ENCODE measurements at regions not wholly inside any gene's neighbourhood (a gene's known extent, or its start where the extent isn't known, plus 50 kb on each side); places are given as distances from the start of the nearest gene placed in this dataset.

DNA sequence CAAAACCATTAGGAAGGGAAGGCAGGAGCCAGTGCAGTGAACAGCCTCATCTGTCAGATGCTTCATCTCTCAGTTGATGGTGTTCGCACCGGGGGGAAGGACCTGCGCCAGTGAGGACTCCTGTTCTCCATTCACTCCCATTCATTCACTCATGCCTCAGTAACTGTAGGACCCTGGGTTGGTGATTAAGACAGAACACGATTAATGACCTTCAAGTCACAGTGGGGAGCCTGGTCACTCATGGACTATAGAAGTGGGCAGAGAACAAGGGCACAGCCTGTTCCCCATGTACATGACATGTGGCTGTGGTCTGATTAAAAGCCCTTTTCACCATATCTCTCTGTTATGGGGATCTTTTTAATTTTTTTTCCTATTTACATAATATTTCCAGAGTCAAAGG lies 113.3 kb downstream of the RPS12 start:
- H3K27me3 ChIP-seq, result peaks cover 0 to 2% of the 10 kb centered on the region in 2 donors
- H3K4me3 ChIP-seq, result no peak overlapping the region
- intact Hi-C loops (cut with DNase I), result no loop called here
- no peak overlapping the region for H3K27ac ChIP-seq
- TF ChIP-seq, protein P1, sequence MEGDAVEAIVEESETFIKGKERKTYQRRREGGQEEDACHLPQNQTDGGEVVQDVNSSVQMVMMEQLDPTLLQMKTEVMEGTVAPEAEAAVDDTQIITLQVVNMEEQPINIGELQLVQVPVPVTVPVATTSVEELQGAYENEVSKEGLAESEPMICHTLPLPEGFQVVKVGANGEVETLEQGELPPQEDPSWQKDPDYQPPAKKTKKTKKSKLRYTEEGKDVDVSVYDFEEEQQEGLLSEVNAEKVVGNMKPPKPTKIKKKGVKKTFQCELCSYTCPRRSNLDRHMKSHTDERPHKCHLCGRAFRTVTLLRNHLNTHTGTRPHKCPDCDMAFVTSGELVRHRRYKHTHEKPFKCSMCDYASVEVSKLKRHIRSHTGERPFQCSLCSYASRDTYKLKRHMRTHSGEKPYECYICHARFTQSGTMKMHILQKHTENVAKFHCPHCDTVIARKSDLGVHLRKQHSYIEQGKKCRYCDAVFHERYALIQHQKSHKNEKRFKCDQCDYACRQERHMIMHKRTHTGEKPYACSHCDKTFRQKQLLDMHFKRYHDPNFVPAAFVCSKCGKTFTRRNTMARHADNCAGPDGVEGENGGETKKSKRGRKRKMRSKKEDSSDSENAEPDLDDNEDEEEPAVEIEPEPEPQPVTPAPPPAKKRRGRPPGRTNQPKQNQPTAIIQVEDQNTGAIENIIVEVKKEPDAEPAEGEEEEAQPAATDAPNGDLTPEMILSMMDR (IDR thresholded peaks at IDR 0.05), result no peak
- ATAC-seq (no peak), DNase-seq (no peak)
- no peaks in the 10 kb centered on the region for H3K9me3 ChIP-seq
- no peaks in the 10 kb centered on the region for H3K4me1 ChIP-seq
- H3K36me3 ChIP-seq, result no peaks in the 10 kb centered on the region

DNA sequence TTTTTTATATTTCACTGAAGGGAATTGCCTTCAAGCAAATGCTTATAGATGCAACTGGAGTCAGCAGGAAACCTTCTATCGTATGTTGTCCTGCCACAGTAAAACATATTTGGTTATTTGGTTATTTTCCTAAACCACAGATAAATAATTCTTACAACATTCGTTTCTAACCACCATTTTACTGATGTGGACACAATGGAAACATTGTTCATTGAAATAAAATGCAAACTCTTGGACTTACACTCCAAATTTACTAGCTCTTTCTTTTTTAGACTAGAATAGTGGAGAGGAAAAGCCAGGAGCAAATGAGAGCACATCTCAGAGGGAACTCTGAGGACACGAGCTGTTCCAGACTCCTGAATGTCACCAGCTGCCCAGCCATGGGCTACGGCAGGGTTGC lies 114.8 kb downstream of the RPS12 start:
- Histone ChIP-seq H3K27ac (no peak overlapping the region), H3K4me1 (no peaks in the 10 kb centered on the region), H3K4me3 (no peak overlapping the region), H3K27me3 (peaks cover 0 to 3% of the 10 kb centered on the region in 2 donors), H3K9me3 (no peaks in the 10 kb centered on the region), H3K36me3 (no peaks in the 10 kb centered on the region)
- TF ChIP-seq, protein P1 (IDR thresholded peaks at IDR 0.05), result no peak
- intact Hi-C loops (cut with DNase I), result no loop called here
- no peak for DNase-seq
- ATAC-seq, result no peak

DNA sequence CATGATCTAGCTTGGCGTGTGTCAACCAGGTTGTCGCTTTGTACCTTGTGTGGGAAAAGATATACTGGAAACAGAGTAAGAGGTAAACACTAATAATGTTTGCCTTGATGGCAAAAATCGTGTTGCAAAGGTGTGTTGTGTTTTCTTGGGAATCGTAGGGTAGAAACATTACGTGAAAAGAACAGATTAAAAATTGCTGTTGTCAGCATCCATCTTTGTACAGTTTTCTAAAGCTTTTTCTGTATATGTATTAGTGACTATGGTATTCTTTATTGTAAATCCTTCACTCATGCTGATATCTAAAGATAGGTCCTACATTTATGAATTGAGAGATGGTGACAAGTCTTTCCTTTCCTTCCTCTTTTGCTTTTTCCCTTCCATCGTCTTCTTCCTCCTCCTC lies 116.9 kb downstream of the RPS12 start:
- DNase-seq (no peak), ATAC-seq (no peak)
- TF ChIP-seq, protein P1 (IDR thresholded peaks at IDR 0.05), result no peak
- Histone ChIP-seq H3K27ac (no peak overlapping the region), H3K9me3 (no peaks in the 10 kb centered on the region), H3K27me3 (peaks cover 0 to 3% of the 10 kb centered on the region in 2 donors), H3K36me3 (no peaks in the 10 kb centered on the region), H3K4me1 (no peaks in the 10 kb centered on the region), H3K4me3 (no peak overlapping the region)
- intact Hi-C loops (cut with DNase I), result no loop called here

DNA sequence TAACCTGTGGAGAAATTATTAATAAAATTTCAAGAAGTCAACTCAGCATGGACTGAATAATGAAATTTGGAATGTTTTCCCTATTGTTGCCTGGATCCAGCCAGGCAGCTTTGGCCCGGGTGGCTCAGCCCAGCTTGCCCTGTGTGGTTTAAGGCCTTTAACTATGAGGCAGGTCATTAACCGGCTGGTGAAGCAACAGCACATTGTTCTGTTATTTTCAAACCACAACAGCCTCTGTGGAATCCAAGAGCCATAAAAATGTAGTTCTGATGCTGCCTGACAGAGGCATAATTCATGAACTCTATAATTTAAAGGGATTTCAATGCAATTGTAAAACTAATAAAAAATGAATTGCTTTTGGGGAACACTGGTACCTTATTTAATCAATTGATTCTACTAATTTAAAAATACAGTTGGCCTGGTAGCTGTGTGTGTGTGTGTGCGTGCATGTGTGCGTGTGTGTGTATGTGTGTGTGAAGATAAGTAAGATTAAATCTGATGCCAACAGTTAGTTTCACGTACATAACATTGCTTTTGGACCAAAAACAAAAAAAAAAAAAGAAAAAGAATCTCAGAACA lies 117.7 kb downstream of the RPS12 start:
- ATAC-seq, result no peak
- Histone ChIP-seq H3K27me3 (peaks cover 0 to 3% of the 10 kb centered on the region in 2 donors), H3K4me1 (no peaks in the 10 kb centered on the region), H3K27ac (no peak overlapping the region), H3K4me3 (no peak overlapping the region), H3K36me3 (no peaks in the 10 kb centered on the region), H3K9me3 (no peaks in the 10 kb centered on the region)
- TF ChIP-seq, protein P1 (IDR thresholded peaks at IDR 0.05), result no peak
- no peak for DNase-seq
- intact Hi-C loops (cut with DNase I), result no loop called here

DNA sequence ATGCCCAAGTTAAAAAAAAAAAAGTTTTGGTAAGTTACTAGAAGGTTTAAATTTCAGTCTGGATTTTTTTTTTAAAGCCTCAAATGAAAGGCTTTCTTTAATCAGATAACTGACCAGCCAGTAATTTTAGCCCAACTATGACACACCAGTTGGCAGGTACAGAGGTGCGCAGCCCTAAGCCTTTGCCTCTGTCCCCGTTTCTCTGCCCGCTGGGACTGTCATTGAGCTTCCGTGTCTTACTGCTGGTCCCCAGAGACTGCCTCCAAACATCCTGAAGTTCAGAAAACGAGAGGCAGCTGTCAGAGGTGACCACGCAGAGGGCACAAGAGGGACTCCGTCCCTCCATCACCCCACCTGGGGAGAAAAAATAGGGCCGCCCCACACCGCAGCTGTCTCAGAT lies 118.2 kb downstream of the RPS12 start:
- DNase-seq (no peak), ATAC-seq (no peak)
- H3K9me3 ChIP-seq, result no peaks in the 10 kb centered on the region
- no peaks in the 10 kb centered on the region for H3K4me1 ChIP-seq
- no peak overlapping the region for H3K27ac ChIP-seq
- TF ChIP-seq, protein P1 (IDR thresholded peaks at IDR 0.05), result no peak
- H3K27me3 ChIP-seq, result peaks cover 0 to 3% of the 10 kb centered on the region in 2 donors
- intact Hi-C loops (cut with DNase I), result no loop called here
- no peak overlapping the region for H3K4me3 ChIP-seq
- no peaks in the 10 kb centered on the region for H3K36me3 ChIP-seq
